GM12892 (cell line): ENCODE measurements at regions not wholly inside any gene's neighbourhood (a gene's known extent, or its start where the extent isn't known, plus 50 kb on each side); places are given as distances from the start of the nearest gene placed in this dataset.

Experiments
- DNase-seq: peaks from one replicate; pipeline ENCODE4 v3.0.0; 2011; ENCODE audit not compliant: insufficient read length
- FAIRE-seq: peaks from 2 replicates; lab custom pipeline; 2011; peaks lifted over from hg19 to GRCh38; lab: Jason Lieb, UNC
- POLR2A ChIP-seq: IDR thresholded peaks from 2 replicates; pipeline ENCODE4 v1.6.1; 2011; ENCODE audit warnings: low read depth, low read length, control low read depth
- POLR2AphosphoS5 ChIP-seq: IDR thresholded peaks from 2 replicates; pipeline ENCODE4 v1.6.1; 2011; ENCODE audit warnings: low read depth, low read length, control low read depth
- TAF1 ChIP-seq: IDR thresholded peaks from 2 replicates; pipeline ENCODE4 v1.6.1; 2011; ENCODE audit warnings: low read depth, mild to moderate bottlenecking, control low read depth, low read length, borderline replicate concordance

- FAIRE-seq = no peak
- no peak for DNase-seq
- no peak for TF ChIP-seq POLR2AphosphoS5
Measured at GRCh38 chr9:27654629-27655285, 81.5 kb upstream of the C9orf72 start.

- DNase-seq (no peak), FAIRE-seq (no peak)
- TF ChIP-seq POLR2AphosphoS5 (no peak), POLR2A (no peak), TAF1 (no peak)
Measured at GRCh38 chr9:27655441-27655840, 82.2 kb upstream of the C9orf72 start.

- DNase-seq (no peak), FAIRE-seq (no peak)
- TF ChIP-seq POLR2AphosphoS5 (no peak), POLR2A (no peak), TAF1 (no peak)
Measured at GRCh38 chr9:27659001-27659400, 85.7 kb upstream of the C9orf72 start.

- FAIRE-seq (no peak), DNase-seq (no peak)
- no peak for TF ChIP-seq POLR2A
- no peak for TF ChIP-seq POLR2AphosphoS5
- no peak for TF ChIP-seq TAF1
Measured at GRCh38 chr9:27659571-27659970, 86.3 kb upstream of the C9orf72 start.

GRCh38 chr9:27660148-27660547, 86.9 kb upstream of the C9orf72 start:
- no peak for FAIRE-seq
- TF ChIP-seq TAF1 (no peak), POLR2AphosphoS5 (no peak)
- no peak for DNase-seq

- TF ChIP-seq POLR2A (no peak), POLR2AphosphoS5 (no peak), TAF1 (no peak)
- no peak for FAIRE-seq
Measured at GRCh38 chr9:27663526-27663925, 90.2 kb upstream of the C9orf72 start.

GRCh38 chr9:27664121-27664779, 91.0 kb upstream of the C9orf72 start:
- DNase-seq (no peak), FAIRE-seq (no peak)
- TF ChIP-seq POLR2A = no peak
- no peak for TF ChIP-seq POLR2AphosphoS5
- TF ChIP-seq TAF1 = no peak

More at GRCh38 chr9:27663526-27663925, 90.2 kb upstream of the C9orf72 start:
- no peak for DNase-seq

- DNase-seq (no peak), FAIRE-seq (no peak)
Measured at GRCh38 chr9:27665136-27665535, 91.9 kb upstream of the C9orf72 start.

GRCh38 chr9:27668280-27668679, 95.0 kb upstream of the C9orf72 start:
- TF ChIP-seq POLR2AphosphoS5 = no peak
- TF ChIP-seq TAF1 = no peak
- TF ChIP-seq POLR2A = no peak

More at GRCh38 chr9:27665136-27665535, 91.9 kb upstream of the C9orf72 start:
- no peak for TF ChIP-seq TAF1
- TF ChIP-seq POLR2A = no peak
- TF ChIP-seq POLR2AphosphoS5 = no peak

GRCh38 chr9:27671636-27672035, 98.4 kb upstream of the C9orf72 start:
- DNase-seq (no peak), FAIRE-seq (no peak)
- TF ChIP-seq POLR2AphosphoS5 = no peak
- TF ChIP-seq TAF1 = no peak
- TF ChIP-seq POLR2A = no peak

More at GRCh38 chr9:27668280-27668679, 95.0 kb upstream of the C9orf72 start:
- FAIRE-seq (no peak), DNase-seq (no peak)

- TF ChIP-seq POLR2A (no peak), POLR2AphosphoS5 (no peak), TAF1 (no peak)
- DNase-seq (no peak), FAIRE-seq (no peak)
Measured at GRCh38 chr9:27672718-27673117, 99.4 kb upstream of the C9orf72 start.

- no peak for TF ChIP-seq POLR2A
- no peak for TF ChIP-seq TAF1
- no peak for FAIRE-seq
- no peak for DNase-seq
Measured at GRCh38 chr9:27673641-27674040, 100.4 kb upstream of the C9orf72 start.
